ENCODE measurements at regions not wholly inside any gene's neighbourhood (a gene's known extent, or its start where the extent isn't known, plus 50 kb on each side); places are given as distances from the start of the nearest gene placed in this dataset.

DNA sequence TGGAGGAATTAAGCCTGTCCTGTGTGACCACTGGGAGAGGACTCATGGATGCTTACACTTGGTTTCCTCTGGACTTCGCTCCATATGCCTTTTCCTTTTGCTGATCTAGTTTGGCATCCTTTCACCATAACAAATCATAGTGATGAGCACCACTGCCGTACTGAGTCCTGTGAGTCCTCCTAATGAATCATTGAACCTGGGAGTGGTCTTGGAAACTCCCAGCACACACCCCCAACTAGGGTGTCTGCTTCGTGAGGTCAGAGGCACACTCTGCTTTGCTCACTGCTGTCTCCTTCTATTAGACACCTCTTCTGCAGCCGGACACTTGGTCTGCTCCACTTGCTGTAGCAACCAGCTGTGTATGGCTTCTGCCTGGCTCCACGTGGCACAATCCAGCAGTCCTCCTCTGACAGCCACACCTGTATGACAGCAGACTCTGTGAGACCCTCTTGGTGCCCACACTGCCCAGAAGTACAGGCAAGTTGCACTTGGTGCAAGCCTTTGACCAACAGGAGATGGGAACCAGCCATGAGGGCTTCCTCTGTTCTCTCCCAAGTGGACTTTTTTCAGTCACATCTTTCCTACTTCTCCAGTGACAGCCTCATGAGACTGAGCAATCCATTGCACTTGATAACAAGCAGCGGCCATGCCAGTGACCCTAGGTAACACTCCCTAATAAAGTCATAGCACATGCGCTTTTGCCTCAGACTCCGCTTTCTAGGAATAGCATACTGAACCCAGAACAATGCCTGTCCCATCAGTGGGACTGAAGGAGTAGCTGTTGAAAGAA lies 65.0 kb upstream of the HMGXB4 start:
- no peak overlapping the region for H3K18ac ChIP-seq (ENCODE audit: extremely low read depth, low read length)
- CTCF ChIA-PET (ENCODE audit: partially characterized antibody): no interaction called here
- TF ChIP-seq SUZ12 (IDR thresholded peaks at IDR 0.05; ENCODE audit: low read length): no peak

More for the DNA sequence above, 65.0 kb upstream of the HMGXB4 start:
- Histone ChIP-seq H3K4ac (replicated peaks; ENCODE audit: insufficient read length, low read depth, low read length) (no peak overlapping the region), H3K36me3 (ENCODE audit: control insufficient read depth in 2 of 4, insufficient read depth in 4 of 4, low read length in 3 of 4) (no peaks in the 10 kb centered on the region), H2BK20ac (ENCODE audit: low read length) (no peak overlapping the region), H3K56ac (replicated peaks; ENCODE audit: insufficient read length, low read depth, low read length) (no peak overlapping the region), H2AK5ac (ENCODE audit: low read depth, low read length) (no peak overlapping the region), H3K4me3 (ENCODE audit: extremely low read depth in 1 of 4, insufficient read depth in 2 of 4, low read depth in 3 of 4, low read length in 4 of 4) (no peak overlapping the region), H3K14ac (ENCODE audit: insufficient read length) (no peak overlapping the region), H3K23ac (ENCODE audit: insufficient read length) (no peak overlapping the region), H2BK120ac (replicated peaks; ENCODE audit: low read depth, low read length) (no peak overlapping the region), H2AFZ (ENCODE audit: low read length) (no peak overlapping the region), H3K9me3 (ENCODE audit: insufficient read depth in 2 of 2, low read depth in 1 of 2, low read length in 1 of 2) (peaks cover 3 to 6% of the 10 kb centered on the region in 2 experiments; a peak in 2 of 4 replicates), H4K91ac (replicated peaks; ENCODE audit: insufficient read length, low read length) (no peak overlapping the region), H2BK15ac (ENCODE audit: low read length) (no peak overlapping the region), H2BK12ac (ENCODE audit: low read depth, low read length) (no peak overlapping the region), H4K8ac (ENCODE audit: extremely low read depth, insufficient read depth, low read length) (no peak overlapping the region), H3K23me2 (ENCODE audit: low read depth, low read length) (no peaks in the 10 kb centered on the region), H4K20me1 (replicated peaks in 1 of 2; ENCODE audit: control insufficient read depth in 1 of 2, insufficient read depth in 2 of 2, low read length in 2 of 2) (no peaks in the 10 kb centered on the region), H3K27me3 (replicated peaks in 1 of 4; ENCODE audit: control insufficient read depth in 3 of 4, extremely low read depth in 1 of 4, insufficient read depth in 3 of 4, low read length in 3 of 4) (no peaks in the 10 kb centered on the region), H3K79me2 (ENCODE audit: control insufficient read depth in 1 of 2, insufficient read depth in 2 of 2, low read length in 2 of 2) (no peaks in the 10 kb centered on the region), H3K4me2 (ENCODE audit: insufficient read depth in 1 of 2, low read depth in 2 of 2, low read length in 2 of 2) (no peak overlapping the region), H2BK5ac (ENCODE audit: low read depth, low read length) (no peak overlapping the region), H3K4me1 (replicated peaks in 1 of 4; ENCODE audit: control insufficient read depth in 3 of 4, insufficient read depth in 4 of 4, low read length in 3 of 4) (no peaks in the 10 kb centered on the region), H3K27ac (ENCODE audit: low read depth, low read length) (no peak overlapping the region), H3K9ac (replicated peaks in 1 of 4; ENCODE audit: extremely low read depth in 1 of 4, low read depth in 3 of 4, low read length in 3 of 4) (no peak overlapping the region), H4K5ac (ENCODE audit: insufficient read length, low read depth, low read length) (no peak overlapping the region), H3K79me1 (ENCODE audit: low read depth, low read length) (no peaks in the 10 kb centered on the region)
- no peak for DNase-seq (ENCODE audit: low read depth in 1 of 2, low spot score in 2 of 2)
- FAIRE-seq: no peak
- POLR2A ChIA-PET (ENCODE audit: partially characterized antibody): no interaction called here
- 86% methylated on average over 8 of the region's 8 CpGs; no CpG with 5 or more reads in 1 of the 2 experiments for WGBS, 2 experiments (ENCODE audit: extremely low coverage in 1 of 2, insufficient coverage in 1 of 2, insufficient read length in 1 of 2, insufficient replicate concordance in 2 of 2, low coverage in 1 of 2, low lambda C conversion rate in 2 of 2, missing lambda C conversion rate in 1 of 2)

Measured in H1 (cell line).